Smooth muscle cell of the brain vasculature (primary cell): ENCODE measurements at regions not wholly inside any gene's neighbourhood (a gene's known extent, or its start where the extent isn't known, plus 50 kb on each side); places are given as distances from the start of the nearest gene placed in this dataset.

Source experiments
- DNase-seq: peaks from one replicate; pipeline ENCODE4 v3.0.0-alpha.2; 2012; ENCODE audit warnings: low read depth, low spot score

DNA sequence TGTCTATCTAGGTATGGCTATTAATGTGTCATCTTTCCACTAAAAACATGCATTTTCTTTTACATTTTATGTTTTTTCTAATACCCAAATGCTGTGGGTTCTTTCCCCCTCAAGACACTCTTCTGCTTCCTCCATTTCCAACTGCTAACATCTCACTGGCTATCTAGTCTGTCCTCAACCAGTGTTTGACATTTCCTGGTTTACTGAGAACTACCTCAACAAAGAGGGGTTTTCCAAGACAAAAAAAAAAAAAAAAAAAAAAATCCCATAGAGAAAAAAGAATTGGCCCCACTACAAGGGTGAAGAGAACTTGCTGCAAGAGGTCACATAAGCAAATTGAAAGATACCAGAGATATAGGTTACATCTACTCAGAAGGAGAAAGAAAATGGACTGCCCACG is 359.7 kb downstream of the CRPPA start:
- DNase-seq, result no peak

- DNase-seq, result no peak
These were observed 360.3 kb downstream of the CRPPA start for GRCh38 chr7:16061011-16061410.

DNA sequence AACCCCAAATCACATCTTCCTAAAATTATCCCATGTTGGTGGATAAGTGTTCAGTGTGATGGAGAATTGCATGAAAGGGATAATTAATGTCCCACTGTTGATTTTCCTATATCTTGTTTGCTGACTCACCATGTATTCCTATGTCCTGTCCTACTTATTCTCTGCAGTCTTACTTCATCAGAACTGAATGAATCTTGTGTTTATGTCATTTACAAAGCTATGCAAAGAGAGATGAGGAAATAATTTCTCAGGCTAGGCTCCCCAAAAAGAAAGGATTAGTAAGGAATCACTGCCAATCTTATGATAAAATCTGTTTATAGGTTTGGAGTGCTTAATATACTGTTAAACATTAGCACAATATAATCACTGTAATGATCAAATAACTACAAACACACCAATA is 360.8 kb downstream of the CRPPA start:
- DNase-seq, result no peak

GRCh38 chr7:16055263-16055976 is 365.9 kb downstream of the CRPPA start:
- no peak for DNase-seq

GRCh38 chr7:16051561-16052255 is 365.2 kb upstream of the MEOX2 start:
- DNase-seq, result peak; percentile 33

- no peak for DNase-seq
These were observed 359.6 kb upstream of the MEOX2 start for GRCh38 chr7:16046041-16046440.

- no peak for DNase-seq
These were observed 358.8 kb upstream of the MEOX2 start for GRCh38 chr7:16045296-16045695.

- no peak for DNase-seq
These were observed 358.2 kb upstream of the MEOX2 start for GRCh38 chr7:16044645-16045044.

GRCh38 chr7:16040346-16040745 is 353.9 kb upstream of the MEOX2 start:
- DNase-seq, result no peak

DNA sequence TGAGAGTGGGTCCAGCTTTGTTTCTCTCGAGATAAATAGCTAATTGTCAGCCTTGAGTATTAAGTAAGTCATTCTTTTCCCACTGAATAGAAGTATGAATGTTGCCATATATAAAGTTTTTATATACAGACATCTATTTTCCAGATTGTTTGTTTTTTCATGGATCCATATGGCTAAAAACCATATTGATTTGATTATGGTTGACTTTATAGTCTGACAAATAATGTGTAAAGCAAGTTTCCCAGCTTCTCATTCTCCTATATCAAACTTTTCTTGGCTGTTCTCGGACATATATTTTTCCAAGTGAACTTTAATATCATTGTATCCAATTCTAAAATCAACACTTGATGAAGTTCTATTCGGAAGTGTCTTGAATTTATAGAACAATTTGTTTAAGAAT is 352.4 kb upstream of the MEOX2 start:
- DNase-seq, result no peak

GRCh38 chr7:16035392-16035791 is 348.9 kb upstream of the MEOX2 start:
- no peak for DNase-seq

DNA sequence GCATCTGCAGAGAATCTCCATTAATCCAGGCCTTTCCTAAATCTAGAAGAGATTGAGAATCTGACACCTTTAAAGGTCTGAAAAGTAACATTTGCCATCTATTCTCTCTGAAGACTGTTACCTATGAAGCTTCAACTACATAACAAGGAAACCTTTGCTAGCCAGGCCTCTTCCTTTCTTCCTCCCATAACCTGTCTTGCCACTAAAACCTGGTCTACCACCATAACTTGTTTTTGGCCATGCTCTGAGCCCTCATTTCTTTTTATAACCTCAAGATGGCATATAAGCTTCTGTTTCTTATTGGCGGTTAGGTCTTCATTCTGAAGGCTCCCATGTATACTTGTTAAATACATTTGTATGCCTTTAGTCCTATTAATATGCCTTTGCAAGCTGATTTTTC is 348.4 kb upstream of the MEOX2 start:
- DNase-seq, result no peak

DNA sequence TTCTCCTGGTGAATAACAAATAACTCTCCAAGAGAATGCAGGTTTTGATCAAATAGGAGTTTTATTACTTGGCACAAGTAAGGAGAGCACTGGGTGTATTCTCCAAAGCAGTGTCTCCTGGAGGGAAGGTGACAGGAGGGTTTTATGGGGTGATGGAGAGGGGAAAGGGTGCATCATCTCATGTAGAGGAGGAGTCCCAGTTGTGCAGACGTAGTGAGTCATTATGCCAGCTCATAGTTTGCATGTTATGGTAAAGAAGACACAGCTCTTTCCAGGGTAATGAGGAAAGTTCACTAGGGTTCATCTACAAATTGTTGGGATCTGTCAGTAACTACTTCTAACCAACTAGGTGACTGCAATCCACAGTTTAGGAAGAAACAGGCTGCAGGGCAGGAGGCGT is 347.9 kb upstream of the MEOX2 start:
- DNase-seq, result no peak

GRCh38 chr7:16033233-16033632 is 346.8 kb upstream of the MEOX2 start:
- no peak for DNase-seq

DNA sequence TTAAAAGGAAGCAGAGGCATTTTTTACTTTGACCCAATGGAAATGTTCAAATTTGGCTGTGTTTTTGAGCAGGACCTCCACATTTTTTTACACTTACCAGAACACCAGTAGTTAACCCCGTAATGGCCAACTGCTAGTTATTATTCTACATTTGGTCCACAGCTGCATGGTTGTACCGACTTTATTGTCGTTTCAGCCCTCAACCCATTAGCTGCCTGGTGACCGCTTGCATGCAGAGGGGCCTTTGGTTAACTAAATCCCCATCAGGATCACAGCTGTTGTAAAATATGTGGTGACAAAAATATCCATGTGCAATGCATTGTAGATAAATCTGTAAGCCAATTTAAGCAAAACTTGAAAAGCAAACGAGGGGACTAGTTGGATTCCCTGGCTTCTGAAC is 342.2 kb upstream of the MEOX2 start:
- no peak for DNase-seq

DNA sequence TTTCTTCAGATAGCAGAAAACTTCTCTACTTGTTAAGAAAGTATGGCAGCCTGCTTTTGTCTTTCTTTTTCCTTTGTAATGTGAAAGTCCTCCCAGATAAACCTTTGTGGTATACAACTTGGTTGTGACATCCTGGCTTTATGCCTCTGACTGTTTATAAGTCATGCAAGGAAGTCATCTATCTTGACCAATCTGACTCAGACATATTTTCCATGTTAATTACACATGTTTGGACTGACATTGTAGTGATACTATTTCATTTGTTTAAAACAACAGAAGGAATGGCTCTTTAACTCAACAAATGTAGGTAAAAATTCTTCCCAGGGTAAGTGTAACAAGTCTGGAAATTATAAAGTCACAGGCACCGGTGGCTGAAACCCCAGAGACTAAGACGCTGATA is 341.6 kb upstream of the MEOX2 start:
- DNase-seq, result no peak

GRCh38 chr7:16027396-16027795 is 340.9 kb upstream of the MEOX2 start:
- no peak for DNase-seq

DNA sequence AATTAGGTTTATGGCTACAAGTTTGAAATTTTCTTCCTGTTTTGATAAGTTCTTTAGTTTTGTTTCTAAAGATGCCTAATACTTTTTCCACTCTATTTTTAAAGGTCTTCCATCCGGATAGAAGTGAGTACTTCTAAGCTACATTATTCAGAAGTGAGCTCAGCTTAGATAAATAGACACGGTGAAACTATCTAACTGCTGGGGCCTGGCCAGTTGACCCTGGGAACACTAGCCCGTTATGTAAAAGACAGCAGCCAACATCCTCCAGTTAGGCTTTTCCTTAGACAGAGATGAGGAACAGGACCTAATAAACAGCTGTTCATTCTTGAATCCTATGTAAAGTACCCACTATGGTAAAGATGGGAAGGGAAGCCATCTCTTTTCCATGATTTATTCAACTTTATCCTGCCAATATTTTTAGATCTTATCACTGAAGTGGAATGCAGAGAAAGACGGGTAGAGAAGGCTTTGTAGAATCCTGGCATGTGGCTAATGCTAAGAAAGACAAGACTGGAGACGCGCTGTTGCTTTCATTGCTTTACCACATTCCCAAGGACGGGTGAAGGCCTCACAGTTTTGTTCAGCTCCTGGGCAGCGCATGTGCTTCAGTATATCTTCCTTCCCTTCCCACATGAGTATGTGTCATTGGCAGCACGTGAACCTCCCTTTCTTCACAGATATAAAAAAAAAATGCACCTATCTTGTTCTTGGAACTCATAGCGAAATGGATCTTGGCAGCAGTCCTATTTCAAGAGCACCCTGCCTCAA is 340.0 kb upstream of the MEOX2 start:
- DNase-seq, result peak; percentile 12

DNA sequence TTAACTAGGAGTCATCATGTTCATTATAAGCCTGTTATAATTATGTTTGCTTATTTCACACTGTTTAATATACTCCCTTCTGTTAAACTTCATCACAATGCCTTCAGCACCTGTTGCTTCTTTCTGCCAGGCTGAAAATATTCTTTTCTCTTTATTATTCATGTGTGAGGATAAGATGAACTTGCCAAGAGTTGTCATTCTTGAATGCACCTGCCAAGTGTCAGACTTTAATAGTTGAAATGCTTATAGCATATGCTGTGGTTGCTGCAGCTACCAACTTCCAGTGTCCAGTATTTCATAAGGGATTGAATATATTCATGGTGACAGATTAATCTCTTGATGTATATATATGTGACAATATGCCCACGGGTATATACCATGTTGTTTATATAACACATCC is 339.2 kb upstream of the MEOX2 start:
- no peak for DNase-seq

GRCh38 chr7:16023503-16023902 is 337.0 kb upstream of the MEOX2 start:
- no peak for DNase-seq

DNA sequence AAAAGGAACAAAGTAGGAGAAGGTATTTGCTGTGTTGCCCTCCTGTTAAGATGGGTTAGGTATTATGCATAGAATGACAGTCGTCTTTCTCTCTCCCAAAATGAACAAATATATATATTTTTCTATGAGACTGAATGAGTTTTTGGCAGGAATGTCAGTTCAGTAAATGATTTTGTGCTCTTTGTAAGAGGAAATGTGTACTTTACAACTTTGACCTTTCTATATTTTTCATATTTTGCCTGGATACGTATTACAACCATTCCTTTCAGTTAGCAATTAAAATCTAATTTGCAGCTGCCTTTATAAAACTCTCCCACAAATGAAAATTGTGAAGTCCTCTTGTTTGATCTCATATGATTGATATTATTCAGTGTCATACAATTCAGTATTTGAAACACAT is 336.6 kb upstream of the MEOX2 start:
- DNase-seq, result no peak

DNA sequence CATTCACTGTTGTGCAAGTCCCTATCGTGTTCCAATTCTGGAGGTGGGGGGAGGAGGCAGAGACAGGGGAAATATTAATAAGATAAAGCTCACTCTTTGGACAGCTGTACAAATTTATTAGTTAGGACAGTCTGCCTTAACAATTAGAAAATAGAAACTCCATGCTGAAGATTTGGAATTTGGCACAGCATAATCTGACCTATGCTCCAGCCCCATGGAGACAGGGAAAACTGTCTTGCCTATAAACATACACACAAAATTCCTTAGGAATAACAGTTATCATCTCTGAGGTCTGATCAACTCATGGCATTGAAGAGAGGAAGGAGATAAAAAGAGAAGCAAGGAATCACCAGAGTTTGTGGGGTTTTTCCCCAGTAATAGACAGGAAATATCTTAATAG is 335.4 kb upstream of the MEOX2 start:
- no peak for DNase-seq

- no peak for DNase-seq
These were observed 329.5 kb upstream of the MEOX2 start for GRCh38 chr7:16015981-16016380.
